Hepatocyte (in vitro differentiated cells): ENCODE measurements at regions not wholly inside any gene's neighbourhood (a gene's known extent, or its start where the extent isn't known, plus 50 kb on each side); places are given as distances from the start of the nearest gene placed in this dataset.

Experiments used
- DNase-seq: peaks from one replicate; pipeline ENCODE4 v3.0.0-alpha.2; 2016; ENCODE audit warnings: low spot score
- H2AFZ ChIP-seq: fragments of 200-600 bp; sonication (generic); 2 replicates; pipeline ENCODE4 v1.6.0; 2016; ENCODE audit warnings: antibody characterized with exemption, mild to moderate bottlenecking
- H3K27ac ChIP-seq: fragments of 200-600 bp; sonication (generic); 2 replicates; pipeline ENCODE4 v1.5.1; 2016; ENCODE audit warnings: mild to moderate bottlenecking
- H3K27me3 ChIP-seq: fragments of 200-600 bp; sonication (generic); 2 replicates; pipeline ENCODE4 v1.6.1; 2016
- H3K36me3 ChIP-seq: fragments of 200-600 bp; sonication (generic); replicated peaks from 2 replicates; pipeline ENCODE4 v1.5.1; 2016; ENCODE audit warnings: low read depth; ENCODE audit not compliant: insufficient read depth
- H3K4me1 ChIP-seq: fragments of 200-600 bp; sonication (generic); 2 replicates; pipeline ENCODE4 v1.5.1; 2016; ENCODE audit warnings: mild to moderate bottlenecking, moderate library complexity; ENCODE audit not compliant: insufficient read depth
- H3K4me2 ChIP-seq: fragments of 200-600 bp; sonication (generic); 2 replicates; pipeline ENCODE4 v1.6.0; 2016
- H3K4me3 ChIP-seq: fragments of 200-600 bp; sonication (generic); 2 replicates; pipeline ENCODE4 v1.5.1; 2016; ENCODE audit warnings: mild to moderate bottlenecking
- H3K79me2 ChIP-seq: fragments of 200-600 bp; sonication (generic); 2 replicates; pipeline ENCODE4 v1.6.0; 2017; ENCODE audit warnings: mild to moderate bottlenecking
- H3K9me2 ChIP-seq: fragments of 200-600 bp; sonication (generic); replicated peaks from 2 replicates; pipeline ENCODE4 v1.6.0; 2017; ENCODE audit warnings: mild to moderate bottlenecking; ENCODE audit not compliant: insufficient read depth
- H3K9me3 ChIP-seq: fragments of 200-600 bp; sonication (generic); 2 replicates; pipeline ENCODE4 v1.5.1; 2016; ENCODE audit warnings: low read depth, mild to moderate bottlenecking
- H4K20me1 ChIP-seq: fragments of 200-600 bp; sonication (generic); 2 replicates; pipeline ENCODE4 v1.6.0; 2016; ENCODE audit warnings: mild to moderate bottlenecking; ENCODE audit not compliant: insufficient read depth, poor library complexity, severe bottlenecking
- CTCF ChIP-seq: fragments of 200-600 bp; sonication (generic); IDR thresholded peaks from 2 replicates; pipeline ENCODE4 v1.5.1; 2016; ENCODE audit warnings: antibody characterized with exemption, mild to moderate bottlenecking; ENCODE audit not compliant: poor library complexity
- EZH2 ChIP-seq: fragments of 200-600 bp; sonication (generic); IDR thresholded peaks from 2 replicates; pipeline ENCODE4 v1.6.1; 2016; ENCODE audit warnings: antibody characterized with exemption, mild to moderate bottlenecking, borderline replicate concordance
- EZH2phosphoT487 ChIP-seq: fragments of 200-600 bp; sonication (generic); IDR thresholded peaks from one replicate; pipeline ENCODE4 v1.6.1; 2018; ENCODE audit warnings: antibody characterized with exemption, mild to moderate bottlenecking, low read depth, moderate library complexity; ENCODE audit not compliant: unreplicated experiment, severe bottlenecking
- WGBS: methylation state at CpG from one replicate; pipeline ENCODE4 v1.1.6; 2016; ENCODE audit warnings: low lambda C conversion rate; ENCODE audit errors: missing lambda C conversion rate; 5-methylcytosine and 5-hydroxymethylcytosine counted together

- no peaks in the 10 kb centered on the region for H3K9me2 ChIP-seq
- TF ChIP-seq EZH2, result no peak
- TF ChIP-seq CTCF, result no peak
- no peak for TF ChIP-seq EZH2phosphoT487
- DNase-seq, result peak; percentile 21
- no peak overlapping the region for H3K4me2 ChIP-seq
- no peaks in the 10 kb centered on the region for H3K9me3 ChIP-seq
- WGBS, result 57% methylated on average over 1 of the region's 1 CpG
- peaks cover 3% of the 10 kb centered on the region for H3K4me1 ChIP-seq
- no peak overlapping the region for H3K27ac ChIP-seq
- H3K4me3 ChIP-seq, result no peak overlapping the region
- H3K27me3 ChIP-seq, result no peaks in the 10 kb centered on the region
- H3K79me2 ChIP-seq, result no peaks in the 10 kb centered on the region
- H2AFZ ChIP-seq, result no peak overlapping the region
- H3K36me3 ChIP-seq, result no peaks in the 10 kb centered on the region
- no peaks in the 10 kb centered on the region for H4K20me1 ChIP-seq
Observed at GRCh38 chr4:72969976-72970375, 99.5 kb downstream of the COX18 start.

- H4K20me1 ChIP-seq, result no peaks in the 10 kb centered on the region
Observed at GRCh38 chr4:72966652-72967051, 102.9 kb downstream of the COX18 start.

GRCh38 chr4:72959411-72959810 is 110.1 kb downstream of the COX18 start:
- TF ChIP-seq EZH2phosphoT487, result no peak
- TF ChIP-seq EZH2, result no peak
- TF ChIP-seq CTCF, result no peak
- H3K79me2 ChIP-seq, result no peaks in the 10 kb centered on the region
- no peak overlapping the region for H3K4me3 ChIP-seq
- H3K9me3 ChIP-seq, result no peaks in the 10 kb centered on the region
- no peaks in the 10 kb centered on the region for H4K20me1 ChIP-seq
- H2AFZ ChIP-seq, result no peak overlapping the region
- no peaks in the 10 kb centered on the region for H3K27me3 ChIP-seq
- no peak for DNase-seq
- H3K4me2 ChIP-seq, result no peak overlapping the region
- no peaks in the 10 kb centered on the region for H3K4me1 ChIP-seq
- 45% methylated on average over 2 of the region's 2 CpGs for WGBS
- H3K36me3 ChIP-seq, result no peaks in the 10 kb centered on the region
- H3K27ac ChIP-seq, result no peak overlapping the region
- no peaks in the 10 kb centered on the region for H3K9me2 ChIP-seq

More at GRCh38 chr4:72966652-72967051, 102.9 kb downstream of the COX18 start:
- H3K27ac ChIP-seq, result no peak overlapping the region
- TF ChIP-seq EZH2, result no peak
- no peak for TF ChIP-seq CTCF
- TF ChIP-seq EZH2phosphoT487, result no peak
- DNase-seq, result no peak
- H3K9me3 ChIP-seq, result no peaks in the 10 kb centered on the region
- H3K4me1 ChIP-seq, result no peaks in the 10 kb centered on the region
- H3K9me2 ChIP-seq, result no peaks in the 10 kb centered on the region
- H3K36me3 ChIP-seq, result no peaks in the 10 kb centered on the region
- WGBS, result 85% methylated on average over 1 of the region's 1 CpG
- no peaks in the 10 kb centered on the region for H3K27me3 ChIP-seq
- no peak overlapping the region for H3K4me2 ChIP-seq
- H3K79me2 ChIP-seq, result no peaks in the 10 kb centered on the region
- H3K4me3 ChIP-seq, result no peak overlapping the region
- no peak overlapping the region for H2AFZ ChIP-seq

GRCh38 chr4:72954811-72955210 is 114.7 kb downstream of the COX18 start:
- Histone ChIP-seq H3K9me2 (no peaks in the 10 kb centered on the region), H3K4me1 (no peaks in the 10 kb centered on the region), H3K27ac (no peak overlapping the region), H3K4me3 (no peak overlapping the region), H2AFZ (no peak overlapping the region), H3K27me3 (no peaks in the 10 kb centered on the region), H3K9me3 (no peaks in the 10 kb centered on the region), H4K20me1 (no peaks in the 10 kb centered on the region), H3K79me2 (no peaks in the 10 kb centered on the region), H3K4me2 (no peak overlapping the region), H3K36me3 (no peaks in the 10 kb centered on the region)
- WGBS, result 94% methylated on average over 2 of the region's 2 CpGs
- DNase-seq, result no peak
- no peak for TF ChIP-seq EZH2
- TF ChIP-seq EZH2phosphoT487, result no peak
- no peak for TF ChIP-seq CTCF
